Umbilical cord (tissue), 1 donor: ENCODE measurements at regions not wholly inside any gene's neighbourhood (a gene's known extent, or its start where the extent isn't known, plus 50 kb on each side); places are given as distances from the start of the nearest gene placed in this dataset.
A peak's percentile ranks its signal among the peaks of the same experiment; 100 is the strongest.

ENCODE experiments used
- DNase-seq: peaks from one replicate; pipeline ENCODE4 v3.0.0-alpha.2; 2015; ENCODE audit warnings: low spot score

DNA sequence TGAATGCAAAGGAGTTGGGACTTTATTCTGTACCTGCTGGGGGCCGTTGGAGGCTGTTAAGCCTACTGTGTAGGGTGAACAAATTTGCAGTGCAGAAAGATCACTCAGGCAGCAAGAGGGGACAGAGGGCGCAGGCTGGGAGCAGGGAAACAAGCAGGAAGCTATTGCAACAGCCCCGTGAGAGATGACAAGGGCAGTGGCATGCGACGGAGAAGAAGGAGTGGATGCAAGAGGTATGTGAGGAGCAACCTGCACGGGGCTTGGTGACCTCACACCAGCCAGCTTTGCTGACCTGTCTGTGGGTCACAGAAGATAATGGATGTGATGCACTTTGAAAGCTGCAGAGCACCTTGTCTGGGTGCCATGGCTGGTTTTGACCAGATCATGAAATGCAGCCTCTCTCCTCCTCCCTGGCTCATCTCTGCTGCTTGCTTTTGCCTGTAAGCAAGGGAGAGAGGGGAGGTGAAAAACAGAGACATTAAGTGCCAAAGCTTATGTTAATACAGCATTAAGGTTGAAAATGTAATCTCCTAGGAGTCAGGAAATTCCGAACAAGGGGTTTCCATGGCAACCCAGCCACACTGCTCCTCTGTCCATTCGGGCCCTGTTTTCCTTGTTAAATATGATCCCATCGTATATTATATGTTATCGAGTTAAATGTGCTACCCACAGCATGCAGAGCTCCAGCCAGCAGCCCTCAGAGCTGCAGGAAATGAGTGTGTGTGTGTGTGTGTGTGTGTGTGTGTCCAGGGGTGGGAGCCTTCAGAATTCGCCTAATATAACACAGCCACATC lies 314.3 kb upstream of the ZMIZ1 start:
- DNase-seq = peak; percentile 95

- DNase-seq = peak; percentile 65
Measured at GRCh38 chr10:78755063-78755701, 313.6 kb upstream of the ZMIZ1 start.

- DNase-seq = no peak
Measured at GRCh38 chr10:78755877-78756455, 312.8 kb upstream of the ZMIZ1 start.

GRCh38 chr10:78756604-78757343 lies 312.0 kb upstream of the ZMIZ1 start:
- peak; percentile 96 for DNase-seq

GRCh38 chr10:78757344-78757925 lies 311.3 kb upstream of the ZMIZ1 start:
- DNase-seq = peak; percentile 68

- no peak for DNase-seq
Measured at GRCh38 chr10:78758176-78758575, 310.6 kb upstream of the ZMIZ1 start.

DNA sequence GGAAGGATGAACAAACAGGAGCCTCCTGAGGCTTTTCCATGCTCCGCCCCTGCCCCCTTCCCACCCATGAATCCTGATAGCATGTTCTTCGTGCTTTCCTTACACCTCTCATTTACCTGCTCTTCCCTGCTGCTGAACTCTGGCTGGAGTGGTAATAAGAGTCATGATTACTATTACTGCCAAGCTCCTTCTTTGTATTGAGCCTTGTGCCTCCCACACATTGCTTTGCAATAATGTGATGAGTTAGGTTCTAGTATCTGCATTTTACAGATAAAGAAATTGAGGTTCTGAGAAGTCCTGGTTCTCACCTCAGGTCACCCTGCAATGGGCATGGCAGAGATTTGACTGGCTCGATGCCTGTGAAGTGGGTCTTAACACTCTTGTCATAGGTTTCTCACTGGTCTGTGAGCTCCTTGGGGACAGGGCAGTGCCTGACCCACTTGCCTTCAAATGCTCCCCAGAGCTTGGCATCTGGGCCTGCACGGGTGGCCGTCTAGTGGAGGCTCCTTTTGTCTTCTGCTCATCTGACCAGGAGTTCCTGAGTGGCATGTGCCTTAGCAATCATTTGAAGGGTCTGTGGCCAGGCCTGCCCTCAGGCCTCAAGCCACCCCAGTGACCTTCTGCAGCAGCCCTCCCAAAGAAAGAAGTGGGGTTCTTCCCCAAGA lies 309.2 kb upstream of the ZMIZ1 start:
- no peak for DNase-seq

GRCh38 chr10:78760463-78761310 lies 308.1 kb upstream of the ZMIZ1 start:
- no peak for DNase-seq

DNA sequence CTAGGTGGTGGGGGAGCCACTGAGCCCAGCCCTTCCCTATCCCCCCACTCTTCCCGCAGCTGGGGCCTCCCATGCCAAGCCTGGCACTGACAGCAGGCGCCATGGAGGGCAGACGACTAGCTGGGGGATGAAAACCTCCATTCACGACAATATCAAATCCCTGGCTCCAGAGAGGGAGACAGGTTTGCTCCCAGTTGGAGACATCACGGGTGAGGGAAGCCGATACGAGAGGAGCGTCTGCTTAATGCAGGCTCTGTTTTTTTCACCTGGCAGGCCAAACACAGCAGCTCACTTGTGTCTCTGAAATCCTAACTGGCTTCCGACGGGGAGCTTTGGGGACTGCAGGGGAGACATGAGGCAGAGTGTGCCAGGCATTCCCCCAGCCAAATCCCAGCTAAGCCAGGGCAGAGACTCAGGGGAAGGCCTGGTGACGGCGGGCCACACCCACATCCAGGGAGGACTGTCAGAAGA lies 307.4 kb upstream of the ZMIZ1 start:
- DNase-seq = peak; percentile 87

DNA sequence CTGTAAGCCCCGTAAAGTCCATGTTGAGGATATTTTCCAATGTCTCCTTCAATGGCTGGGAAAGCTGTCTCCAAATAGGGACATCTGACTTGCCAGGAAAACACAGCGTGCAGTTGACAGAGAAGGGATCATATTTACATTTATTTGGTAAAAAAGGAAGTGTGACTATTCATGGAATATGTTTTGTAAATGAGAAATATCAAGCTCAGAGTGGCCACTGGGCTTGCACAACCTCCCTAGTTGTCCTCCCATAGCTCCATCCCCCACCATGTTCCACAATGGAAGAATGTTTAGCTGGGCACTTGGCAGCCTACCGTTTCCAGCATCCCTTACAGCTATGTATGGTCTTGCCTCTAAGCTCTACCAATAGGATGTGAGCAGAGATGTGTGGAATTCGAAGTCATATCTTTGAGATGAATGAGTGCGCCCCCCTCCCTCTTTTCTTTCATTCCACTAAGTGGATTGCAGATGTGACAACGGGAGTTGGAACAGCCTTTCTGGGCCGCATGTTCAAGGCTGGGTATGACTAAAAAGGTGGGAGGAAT lies 306.6 kb upstream of the ZMIZ1 start:
- no peak for DNase-seq

DNA sequence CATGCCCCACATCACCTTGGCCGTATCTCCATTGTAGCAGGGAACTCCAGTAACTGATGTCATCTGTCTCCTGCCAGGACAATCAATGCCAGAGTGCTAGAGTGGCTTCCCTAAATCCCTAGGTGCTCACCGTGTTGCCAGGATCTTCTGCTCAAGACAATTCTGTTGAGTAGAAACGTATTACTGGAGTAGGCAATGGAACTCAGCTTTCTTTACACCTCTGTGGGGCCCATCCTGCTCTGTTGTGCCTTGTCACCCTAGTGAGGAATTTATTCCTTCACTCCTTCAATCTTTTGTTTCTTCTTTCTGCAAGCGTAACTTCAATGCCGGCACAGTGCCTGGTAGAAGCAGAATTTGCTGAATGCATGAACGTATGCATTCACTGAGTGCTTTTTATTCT lies 305.5 kb upstream of the ZMIZ1 start:
- no peak for DNase-seq

- DNase-seq = peak; percentile 78
Measured at GRCh38 chr10:78763651-78764395, 304.9 kb upstream of the ZMIZ1 start.

DNA sequence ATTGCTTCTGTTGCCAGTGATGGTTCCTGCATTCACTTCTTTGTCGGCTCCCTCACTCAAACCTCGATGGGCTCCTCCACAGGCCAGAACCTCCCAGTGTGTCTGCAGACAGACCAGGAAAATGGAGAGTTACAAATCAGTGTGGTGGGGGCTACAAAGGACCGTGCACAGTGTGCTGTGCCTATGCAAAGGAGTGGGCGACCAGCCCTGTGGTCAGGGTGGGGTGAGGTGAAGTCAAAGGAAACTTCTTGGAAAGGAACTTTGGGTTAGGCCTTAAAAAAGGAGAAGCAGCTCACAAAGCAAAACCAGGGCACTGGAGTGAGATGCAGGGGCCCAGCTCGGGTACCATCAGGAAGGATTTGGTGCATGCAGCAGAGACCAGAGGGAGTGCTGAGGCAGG lies 304.3 kb upstream of the ZMIZ1 start:
- no peak for DNase-seq

GRCh38 chr10:78764846-78765430 lies 303.8 kb upstream of the ZMIZ1 start:
- no peak for DNase-seq

- no peak for DNase-seq
Measured at GRCh38 chr10:78765726-78766335, 302.9 kb upstream of the ZMIZ1 start.

- DNase-seq = no peak
Measured at GRCh38 chr10:78766603-78767002, 302.2 kb upstream of the ZMIZ1 start.

DNA sequence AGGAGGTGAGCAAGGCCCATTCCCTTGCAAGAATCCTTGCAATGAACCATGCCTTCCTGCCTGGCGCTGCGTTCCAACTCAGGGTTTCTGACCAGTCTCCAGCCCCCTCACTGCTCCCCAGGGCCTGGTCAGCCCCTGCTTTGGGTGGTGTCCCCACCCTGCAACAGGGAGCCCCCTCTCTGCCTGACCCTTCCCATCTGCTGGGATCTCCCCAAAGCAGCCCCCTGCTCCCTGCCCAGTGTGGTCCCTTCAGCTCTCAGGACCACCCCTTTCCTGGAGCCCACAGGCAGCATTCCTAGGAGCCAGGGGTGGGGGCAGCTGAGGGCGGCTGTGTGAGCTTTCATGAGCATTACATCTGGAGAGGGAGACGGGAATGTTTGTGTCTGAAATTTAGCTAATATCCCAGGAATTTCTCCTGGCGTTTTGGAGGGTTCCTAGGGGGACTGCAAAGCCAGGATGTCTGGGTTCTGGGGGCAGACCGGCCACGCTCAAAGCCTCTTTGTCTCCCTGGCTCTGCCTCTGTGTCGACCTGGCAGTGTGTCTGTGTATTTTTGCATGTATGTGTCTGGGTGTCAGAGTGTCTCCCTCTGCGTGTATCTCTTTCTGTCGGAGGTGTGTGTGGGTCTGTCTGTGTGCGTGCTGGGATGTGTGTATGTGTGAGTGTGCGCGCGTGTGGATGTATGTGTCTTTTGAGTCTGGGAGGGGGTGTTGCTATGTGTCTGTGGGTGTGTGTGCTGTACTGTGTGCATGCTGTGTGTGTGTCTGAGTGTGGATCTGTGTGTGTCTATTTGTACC lies 300.5 kb upstream of the ZMIZ1 start:
- DNase-seq = peak; percentile 76

- DNase-seq = no peak
Measured at GRCh38 chr10:78768876-78769275, 299.9 kb upstream of the ZMIZ1 start.
